ENCODE measurements at regions not wholly inside any gene's neighbourhood (a gene's known extent, or its start where the extent isn't known, plus 50 kb on each side); places are given as distances from the start of the nearest gene placed in this dataset.

GRCh38 chr9:23326597-23326996 lies 499.4 kb downstream of the ELAVL2 start:
- no peak overlapping the region for H4K8ac ChIP-seq (ENCODE audit: low read depth in 2 of 2, low read length in 2 of 2)
- dilution Hi-C loops (cut with HindIII; ENCODE audit: low sequenced_read_pairs, unreplicated experiment) (no loop called here), intact Hi-C loops (cut with micrococcal nuclease) (no loop called here), in situ Hi-C loops (cut with MboI; ENCODE audit: low sequenced_read_pairs) (no loop called here)
- peaks cover 6% of the 10 kb centered on the region for H3K9me3 ChIP-seq (ENCODE audit: control insufficient read depth, insufficient read depth, low read length)
- no peak overlapping the region for H3K14ac ChIP-seq (replicated peaks; ENCODE audit: low read depth, low read length)
- no peaks in the 10 kb centered on the region for H4K20me1 ChIP-seq (ENCODE audit: insufficient read depth, low read length)
- CTCF ChIA-PET = interaction anchor here (0.5 kb wide), 1 partner anchor 837 kb away, joined by 3 read pairs; no protein-coding TSS in a partner anchor
- no peak overlapping the region for H3K4me3 ChIP-seq (ENCODE audit: insufficient read depth, low read depth, low read length)
- no peak overlapping the region for H3K56ac ChIP-seq (ENCODE audit: extremely low read depth, insufficient read depth, low read length)
- no peak overlapping the region for H3K23ac ChIP-seq (ENCODE audit: low read depth, low read length)
- no peak overlapping the region for H2BK120ac ChIP-seq (ENCODE audit: low read depth, low read length)
- no peak for ATAC-seq (ENCODE audit: low read depth)
- H2BK15ac ChIP-seq (ENCODE audit: low read depth, low read length) = no peak overlapping the region
- no peak overlapping the region for H2AK9ac ChIP-seq (replicated peaks; ENCODE audit: low read depth, low read length, poor library complexity)
- H2BK20ac ChIP-seq (ENCODE audit: low read depth, low read length) = no peak overlapping the region
- no peak overlapping the region for H3K27ac ChIP-seq (ENCODE audit: insufficient read depth, low read length)
- no peaks in the 10 kb centered on the region for H3K79me1 ChIP-seq (ENCODE audit: low read depth in 1 of 2, low read length in 2 of 2)
- POLR2A ChIA-PET (ENCODE audit: unreplicated experiment) = no interaction called here
- no peak overlapping the region for H3K4ac ChIP-seq (ENCODE audit: low read depth, low read length)
- no TSS peak for BruUV-seq (replicated peaks)
- H3K36me3 ChIP-seq (ENCODE audit: control insufficient read depth, insufficient read depth, low read length) = no peaks in the 10 kb centered on the region
- no peak overlapping the region for H2BK5ac ChIP-seq (ENCODE audit: low read depth, low read length, poor library complexity, severe bottlenecking)
- H3K4me1 ChIP-seq (ENCODE audit: control insufficient read depth, insufficient read depth, low read length) = no peaks in the 10 kb centered on the region
- H2AK5ac ChIP-seq (ENCODE audit: low read depth, low read length) = no peak overlapping the region
- no peaks in the 10 kb centered on the region for H3K27me3 ChIP-seq (ENCODE audit: control insufficient read depth, insufficient read depth, low read length)
- H3K4me2 ChIP-seq (ENCODE audit: low read depth, low read length) = no peak overlapping the region
- WGBS, 2 experiments (ENCODE audit: extremely low coverage in 2 of 2, insufficient read length in 1 of 2) = no CpG with 5 or more reads among the region's 3 CpGs
- H3K9me1 ChIP-seq (ENCODE audit: insufficient read depth, low read length) = no peaks in the 10 kb centered on the region
- no peak overlapping the region for H2AFZ ChIP-seq (replicated peaks; ENCODE audit: low read length, poor library complexity)
- no peak overlapping the region for H3K9ac ChIP-seq (ENCODE audit: low read depth, low read length)
- no peak overlapping the region for H3K18ac ChIP-seq (ENCODE audit: low read depth, low read length)
- no peak for DNase-seq
- no peak overlapping the region for H4K91ac ChIP-seq (ENCODE audit: insufficient read depth, low read depth, low read length)
- no peak overlapping the region for H4K5ac ChIP-seq (ENCODE audit: low read depth, low read length)
- no peak for TF ChIP-seq CHD1 (IDR thresholded peaks at IDR 0.05; ENCODE audit: low read depth, low read length)
- TF ChIP-seq RCOR1 (IDR thresholded peaks at IDR 0.05; ENCODE audit: insufficient replicate concordance, low read length) = no peak
- no peak for TF ChIP-seq RFX5 (IDR thresholded peaks at IDR 0.05; ENCODE audit: low read depth, low read length)
- TF ChIP-seq BHLHE40 (IDR thresholded peaks at IDR 0.05; ENCODE audit: low read depth, low read length) = no peak

Measured in IMR-90 (cell line).